A673 (cell line): ENCODE measurements at regions not wholly inside any gene's neighbourhood (a gene's known extent, or its start where the extent isn't known, plus 50 kb on each side); places are given as distances from the start of the nearest gene placed in this dataset.

Experiments
- BruUV-seq: library from RNA; stranded (reverse); fragments of 400-500 nt; replicated peaks from 2 replicates; lab custom pipeline; 2021; lab: Mats Ljungman, UMichigan
- CTCF ChIA-PET: fragments of 300-600 bp; sonication (Branson Sonifier 250); formaldehyde crosslinking; loops from one replicate; lab custom pipeline; 2022; ENCODE audit warnings: antibody characterized with exemption; lab: Charles Lee
- POLR2A ChIA-PET: fragments of 300-600 bp; sonication (Branson Sonifier 250); formaldehyde crosslinking; loops from one replicate; lab custom pipeline; 2022; ENCODE audit warnings: antibody characterized with exemption; ENCODE audit not compliant: low non-redundant PET; lab: Charles Lee
- DNase-seq: peaks from one replicate; pipeline ENCODE4 v3.0.0-alpha.2; 2015; ENCODE audit warnings: low spot score
- H3K27ac ChIP-seq: fragments of 200-600 bp; sonication (generic); 2 replicates; pipeline ENCODE4 v1.5.1; 2016; ENCODE audit warnings: mixed run types, low read depth, mild to moderate bottlenecking, mixed read lengths, antibody characterized with exemption, low read length; ENCODE audit not compliant: poor library complexity, severe bottlenecking
- H3K27me3 ChIP-seq: fragments of 200-600 bp; sonication (generic); replicated peaks from 2 replicates; pipeline ENCODE4 v1.6.1; 2017; ENCODE audit warnings: mixed run types, low read depth, mild to moderate bottlenecking, mixed read lengths, antibody characterized with exemption, low read length; ENCODE audit not compliant: insufficient read depth, poor library complexity
- H3K36me3 ChIP-seq: fragments of 200-600 bp; sonication (generic); 2 replicates; pipeline ENCODE4 v1.6.1; 2016; ENCODE audit warnings: mixed run types, mild to moderate bottlenecking, mixed read lengths, antibody characterized with exemption, low read length; ENCODE audit not compliant: insufficient read depth, poor library complexity, severe bottlenecking
- H3K4me1 ChIP-seq: fragments of 200-600 bp; sonication (generic); 2 replicates; pipeline ENCODE4 v1.6.1; 2017; ENCODE audit warnings: mixed run types, mild to moderate bottlenecking, mixed read lengths, antibody characterized with exemption, low read length; ENCODE audit not compliant: insufficient read depth, poor library complexity, severe bottlenecking
- H3K4me3 ChIP-seq: fragments of 200-600 bp; sonication (generic); 2 replicates; pipeline ENCODE4 v1.5.1; 2016; ENCODE audit warnings: low read depth, mixed run types, mild to moderate bottlenecking, mixed read lengths, low read length; ENCODE audit not compliant: poor library complexity, severe bottlenecking
- H3K9me3 ChIP-seq: fragments of 200-600 bp; sonication (generic); 2 replicates; pipeline ENCODE4 v1.6.1; 2016; ENCODE audit warnings: mixed run types, low read depth, mild to moderate bottlenecking, mixed read lengths, antibody characterized with exemption, low read length; ENCODE audit not compliant: poor library complexity, severe bottlenecking
- EZH2 ChIP-seq: fragments of 200-600 bp; sonication (generic); IDR thresholded peaks from 2 replicates; pipeline ENCODE4 v1.6.1; 2017; ENCODE audit warnings: borderline replicate concordance, low read depth, mild to moderate bottlenecking, mixed read lengths, antibody characterized with exemption, low read length; ENCODE audit not compliant: poor library complexity, severe bottlenecking
- intact Hi-C: fragments of 100-400 bp; cut with micrococcal nuclease; formaldehyde crosslinking; loops from one replicate; pipeline ENCODE4 v1.10.0; 2022; ENCODE audit not compliant: unreplicated experiment
- TF ChIP-seq, protein P1 (sequence below): fragments of 300-800, 200-600 bp; sonication (generic); conservative IDR thresholded peaks from 2 replicates; pipeline ENCODE4 v1.5.1; 2017; ENCODE audit warnings: low read depth, mild to moderate bottlenecking, antibody characterized with exemption, low read length, moderate library complexity, mixed read lengths

GRCh38 chr1:5586629-5587028, 405.6 kb downstream of the NPHP4 start:
- BruUV-seq = no TSS peak
- ChIA-PET CTCF (no interaction called here), POLR2A (no interaction called here)
- TF ChIP-seq, protein P1, sequence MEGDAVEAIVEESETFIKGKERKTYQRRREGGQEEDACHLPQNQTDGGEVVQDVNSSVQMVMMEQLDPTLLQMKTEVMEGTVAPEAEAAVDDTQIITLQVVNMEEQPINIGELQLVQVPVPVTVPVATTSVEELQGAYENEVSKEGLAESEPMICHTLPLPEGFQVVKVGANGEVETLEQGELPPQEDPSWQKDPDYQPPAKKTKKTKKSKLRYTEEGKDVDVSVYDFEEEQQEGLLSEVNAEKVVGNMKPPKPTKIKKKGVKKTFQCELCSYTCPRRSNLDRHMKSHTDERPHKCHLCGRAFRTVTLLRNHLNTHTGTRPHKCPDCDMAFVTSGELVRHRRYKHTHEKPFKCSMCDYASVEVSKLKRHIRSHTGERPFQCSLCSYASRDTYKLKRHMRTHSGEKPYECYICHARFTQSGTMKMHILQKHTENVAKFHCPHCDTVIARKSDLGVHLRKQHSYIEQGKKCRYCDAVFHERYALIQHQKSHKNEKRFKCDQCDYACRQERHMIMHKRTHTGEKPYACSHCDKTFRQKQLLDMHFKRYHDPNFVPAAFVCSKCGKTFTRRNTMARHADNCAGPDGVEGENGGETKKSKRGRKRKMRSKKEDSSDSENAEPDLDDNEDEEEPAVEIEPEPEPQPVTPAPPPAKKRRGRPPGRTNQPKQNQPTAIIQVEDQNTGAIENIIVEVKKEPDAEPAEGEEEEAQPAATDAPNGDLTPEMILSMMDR = no peak
- no peak for TF ChIP-seq EZH2
- intact Hi-C loops = no loop called here
- Histone ChIP-seq H3K36me3 (no peaks in the 10 kb centered on the region), H3K27ac (no peak overlapping the region), H3K27me3 (peaks cover 13% of the 10 kb centered on the region), H3K4me3 (no peak overlapping the region), H3K4me1 (no peaks in the 10 kb centered on the region), H3K9me3 (no peaks in the 10 kb centered on the region)
- DNase-seq = no peak

DNA sequence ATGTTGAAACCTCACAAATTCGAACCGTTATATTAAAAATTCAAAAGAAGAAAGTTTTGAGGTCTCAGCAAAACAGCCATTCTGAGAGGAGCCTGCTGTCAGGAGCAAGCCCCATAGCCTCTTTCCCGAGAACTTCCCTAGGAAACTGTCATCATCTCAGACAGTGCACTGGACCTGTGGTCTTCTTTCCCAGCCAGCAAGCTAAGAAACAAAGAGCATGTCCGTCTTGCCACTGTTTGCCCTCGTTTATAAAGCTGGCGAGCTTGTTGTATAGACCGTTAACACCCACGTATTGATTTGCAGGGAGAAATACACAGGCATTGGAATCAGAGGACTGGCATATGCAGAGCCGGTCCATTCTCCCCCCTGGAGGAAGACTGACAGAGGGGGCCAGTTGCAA, 407.0 kb downstream of the NPHP4 start:
- intact Hi-C loops = no loop called here
- no peak for DNase-seq
- Histone ChIP-seq H3K27ac (no peak overlapping the region), H3K4me1 (no peaks in the 10 kb centered on the region), H3K9me3 (no peaks in the 10 kb centered on the region), H3K4me3 (no peak overlapping the region), H3K36me3 (no peaks in the 10 kb centered on the region), H3K27me3 (peaks cover 13% of the 10 kb centered on the region)
- ChIA-PET CTCF (no interaction called here), POLR2A (no interaction called here)
- no TSS peak for BruUV-seq
- TF ChIP-seq EZH2 = no peak
- TF ChIP-seq, protein P1 = no peak

DNA sequence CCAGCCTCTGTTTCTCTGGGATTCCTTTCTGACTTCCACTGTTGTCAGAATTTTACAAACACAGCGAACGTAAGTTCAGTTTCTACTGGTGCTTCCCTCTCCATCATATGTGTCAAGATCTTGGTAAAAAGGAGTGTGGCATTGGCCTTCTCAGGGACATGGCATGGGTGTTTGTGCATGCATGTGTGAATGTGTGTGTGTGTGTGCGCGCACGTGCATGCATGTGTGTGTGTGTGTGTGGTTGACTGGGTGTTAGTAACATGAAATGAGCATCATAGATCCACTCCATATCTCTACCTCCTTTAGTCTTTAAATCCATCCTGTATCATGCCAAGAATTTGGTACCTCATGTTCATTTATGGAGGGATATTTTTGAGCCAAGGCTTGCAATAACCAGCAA, 411.3 kb downstream of the NPHP4 start:
- Histone ChIP-seq H3K4me3 (no peak overlapping the region), H3K27me3 (peaks cover 9% of the 10 kb centered on the region), H3K36me3 (no peaks in the 10 kb centered on the region), H3K4me1 (no peaks in the 10 kb centered on the region), H3K9me3 (no peaks in the 10 kb centered on the region), H3K27ac (no peak overlapping the region)
- ChIA-PET CTCF (no interaction called here), POLR2A (no interaction called here)
- intact Hi-C loops = no loop called here
- BruUV-seq = no TSS peak
- TF ChIP-seq, protein P1 = no peak
- TF ChIP-seq EZH2 = no peak
- DNase-seq = no peak
